MCF 10A (cell line): ENCODE measurements at regions not wholly inside any gene's neighbourhood (a gene's known extent, or its start where the extent isn't known, plus 50 kb on each side); places are given as distances from the start of the nearest gene placed in this dataset.

Source experiments
- BruUV-seq: library from RNA; stranded (reverse); fragments of 400-500 nt; replicated peaks from 2 replicates; lab custom pipeline; 2021; lab: Mats Ljungman, UMichigan
- CTCF ChIA-PET: fragments of 300-600 bp; sonication (Branson Sonifier 250); formaldehyde crosslinking; extraction: SDS; loops from one replicate; lab custom pipeline; 2021; ENCODE audit warnings: antibody characterized with exemption, inconsistent platforms; lab: Yijun Ruan, JAX
- POLR2A ChIA-PET: fragments of 300-600, 350-650 bp; sonication (Branson Sonifier 250); formaldehyde crosslinking; extraction: SDS; loops from one replicate; lab custom pipeline; 2020; ENCODE audit warnings: antibody characterized with exemption, inconsistent platforms; lab: Yijun Ruan, JAX
- DNase-seq: peaks from one replicate; pipeline ENCODE4 v3.0.0-alpha.2; 2018; ENCODE audit not compliant: unreplicated experiment
- H3K27ac Mint-ChIP-seq: one replicate; pipeline ENCODE4 v1.8.0; 2022; ENCODE audit warnings: mild to moderate bottlenecking, low read depth, mixed read lengths; ENCODE audit not compliant: unreplicated experiment
- H3K27me3 Mint-ChIP-seq: one replicate; pipeline ENCODE4 v1.8.0; 2022; ENCODE audit warnings: mixed read lengths; ENCODE audit not compliant: insufficient read depth, unreplicated experiment
- H3K36me3 Mint-ChIP-seq: one replicate; pipeline ENCODE4 v1.8.0; 2022; ENCODE audit warnings: mild to moderate bottlenecking, moderate library complexity, mixed read lengths; ENCODE audit not compliant: insufficient read depth, unreplicated experiment
- H3K4me1 Mint-ChIP-seq: one replicate; pipeline ENCODE4 v1.8.0; 2022; ENCODE audit warnings: mixed read lengths; ENCODE audit not compliant: insufficient read depth, unreplicated experiment
- H3K4me3 Mint-ChIP-seq: one replicate; pipeline ENCODE4 v1.8.0; 2022; ENCODE audit warnings: mild to moderate bottlenecking, moderate library complexity, mixed read lengths; ENCODE audit not compliant: unreplicated experiment
- H3K9me3 Mint-ChIP-seq: one replicate; pipeline ENCODE4 v1.8.0; 2022; ENCODE audit warnings: mixed read lengths; ENCODE audit not compliant: unreplicated experiment
- intact Hi-C: fragments of 100-400 bp; cut with micrococcal nuclease; formaldehyde crosslinking; loops from 2 replicates; pipeline ENCODE4 v1.14.1; 2022
- TF ChIP-seq, protein P1 (sequence below): fragments of 200-600 bp; IDR thresholded peaks from one replicate; pipeline ENCODE4 v1.8.0; 2022; ENCODE audit warnings: antibody characterized with exemption, mild to moderate bottlenecking; ENCODE audit not compliant: unreplicated experiment

DNA sequence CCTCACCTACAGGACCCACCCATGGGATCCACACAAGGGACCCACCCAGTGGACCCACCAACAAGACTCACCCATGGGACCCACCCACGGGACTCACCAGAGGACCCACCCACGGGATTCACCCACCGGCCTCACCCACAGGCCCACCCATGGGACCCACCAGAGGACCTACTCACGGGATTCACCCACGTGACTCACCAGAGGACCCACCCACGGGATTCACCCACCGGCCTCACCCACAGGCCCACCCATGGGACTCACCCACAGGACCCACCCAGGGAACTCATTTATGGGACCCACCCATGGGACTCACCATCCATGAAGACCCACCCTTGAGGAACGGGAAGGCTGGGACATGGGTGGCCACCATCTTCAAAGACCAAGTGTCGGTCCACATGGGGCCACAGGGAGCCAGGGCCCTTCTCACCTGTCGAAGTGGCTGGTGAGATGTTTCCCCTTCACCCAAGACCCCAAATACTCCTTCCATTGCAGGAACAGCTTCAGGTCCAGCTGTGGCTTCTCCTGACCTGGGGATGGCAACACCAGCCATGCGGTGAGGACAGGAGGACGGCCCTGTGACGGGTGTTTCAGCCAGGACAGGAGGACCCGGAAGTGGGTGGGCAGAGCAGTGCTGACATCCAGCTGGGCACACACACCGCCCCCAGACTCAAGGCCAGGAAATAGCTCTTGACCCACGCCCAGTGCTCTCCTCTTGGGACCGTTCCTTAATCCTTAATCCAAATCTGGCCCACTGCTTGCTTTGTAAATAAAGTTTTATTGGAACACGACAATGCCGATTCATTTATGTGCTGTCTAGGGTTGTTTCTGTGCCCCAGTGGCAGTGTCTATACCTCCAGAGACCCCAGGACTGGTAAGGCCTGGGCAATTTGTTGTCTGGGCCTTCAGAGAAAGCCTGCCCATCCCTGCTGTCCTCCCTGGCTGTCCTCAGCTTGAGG, 1005.1 kb downstream of the BRD1 start:
- DNase-seq: no peak
- ChIA-PET CTCF (no interaction called here), POLR2A (no interaction called here)
- Mint-ChIP-seq H3K4me3 (no peak overlapping the region), H3K27me3 (no peaks in the 10 kb centered on the region), H3K36me3 (no peaks in the 10 kb centered on the region), H3K27ac (no peak overlapping the region), H3K9me3 (peaks cover 31% of the 10 kb centered on the region), H3K4me1 (no peaks in the 10 kb centered on the region)
- TF ChIP-seq, protein P1, sequence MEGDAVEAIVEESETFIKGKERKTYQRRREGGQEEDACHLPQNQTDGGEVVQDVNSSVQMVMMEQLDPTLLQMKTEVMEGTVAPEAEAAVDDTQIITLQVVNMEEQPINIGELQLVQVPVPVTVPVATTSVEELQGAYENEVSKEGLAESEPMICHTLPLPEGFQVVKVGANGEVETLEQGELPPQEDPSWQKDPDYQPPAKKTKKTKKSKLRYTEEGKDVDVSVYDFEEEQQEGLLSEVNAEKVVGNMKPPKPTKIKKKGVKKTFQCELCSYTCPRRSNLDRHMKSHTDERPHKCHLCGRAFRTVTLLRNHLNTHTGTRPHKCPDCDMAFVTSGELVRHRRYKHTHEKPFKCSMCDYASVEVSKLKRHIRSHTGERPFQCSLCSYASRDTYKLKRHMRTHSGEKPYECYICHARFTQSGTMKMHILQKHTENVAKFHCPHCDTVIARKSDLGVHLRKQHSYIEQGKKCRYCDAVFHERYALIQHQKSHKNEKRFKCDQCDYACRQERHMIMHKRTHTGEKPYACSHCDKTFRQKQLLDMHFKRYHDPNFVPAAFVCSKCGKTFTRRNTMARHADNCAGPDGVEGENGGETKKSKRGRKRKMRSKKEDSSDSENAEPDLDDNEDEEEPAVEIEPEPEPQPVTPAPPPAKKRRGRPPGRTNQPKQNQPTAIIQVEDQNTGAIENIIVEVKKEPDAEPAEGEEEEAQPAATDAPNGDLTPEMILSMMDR: no peak
- intact Hi-C loops: no loop called here
- no TSS peak for BruUV-seq

DNA sequence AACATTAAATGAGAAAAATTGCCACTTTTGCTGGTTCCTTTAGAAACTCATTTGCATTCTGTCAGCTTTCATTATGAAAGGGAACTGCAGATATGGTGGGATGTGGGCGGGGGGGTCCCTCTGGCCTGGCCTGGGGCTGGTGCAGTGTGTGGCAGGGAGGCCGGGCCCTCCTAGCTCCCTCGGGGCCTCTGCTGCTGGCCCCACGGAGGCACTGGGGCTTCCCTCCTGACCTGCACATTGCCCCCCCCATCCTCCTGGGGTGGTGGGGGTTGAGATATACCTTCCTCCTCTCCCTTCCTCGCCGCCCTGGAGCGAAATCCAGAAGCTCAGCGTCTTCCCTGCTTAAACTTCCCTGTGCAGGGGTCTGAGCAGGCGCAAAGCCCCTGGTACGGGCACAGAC, 1005.9 kb downstream of the BRD1 start:
- no peaks in the 10 kb centered on the region for H3K27me3 Mint-ChIP-seq
- CTCF ChIA-PET: interaction anchor here (0.6 kb wide), 1 partner anchor 39 kb away, joined by 3 read pairs; no protein-coding TSS in a partner anchor
- no peak overlapping the region for H3K4me3 Mint-ChIP-seq
- H3K27ac Mint-ChIP-seq: no peak overlapping the region
- H3K9me3 Mint-ChIP-seq: peaks cover 39% of the 10 kb centered on the region
- no TSS peak for BruUV-seq
- no peaks in the 10 kb centered on the region for H3K36me3 Mint-ChIP-seq
- DNase-seq: no peak
- TF ChIP-seq, protein P1: no peak
- intact Hi-C loops: no loop called here
- H3K4me1 Mint-ChIP-seq: no peaks in the 10 kb centered on the region
- POLR2A ChIA-PET: no interaction called here

DNA sequence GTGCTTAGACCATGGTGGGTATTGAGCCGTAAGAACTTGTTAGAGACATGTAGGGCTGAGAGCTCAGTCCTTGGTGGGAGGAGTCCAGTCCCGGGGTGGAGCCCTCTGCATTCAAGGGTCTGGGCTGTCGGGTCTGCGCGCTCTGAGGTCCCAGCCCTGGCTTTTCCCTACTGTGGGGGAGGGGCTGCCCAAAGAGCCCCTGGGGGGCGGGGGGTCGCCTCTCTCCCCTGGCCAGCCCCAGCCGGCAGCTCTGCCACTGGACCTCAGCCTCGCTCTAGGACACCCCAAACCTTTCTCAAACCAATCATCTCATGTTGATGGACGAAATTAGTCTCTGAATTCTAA, 1006.4 kb downstream of the BRD1 start:
- H3K9me3 Mint-ChIP-seq: peaks cover 39% of the 10 kb centered on the region
- DNase-seq: no peak
- BruUV-seq: no TSS peak
- H3K27me3 Mint-ChIP-seq: no peaks in the 10 kb centered on the region
- TF ChIP-seq, protein P1: no peak
- no peaks in the 10 kb centered on the region for H3K4me1 Mint-ChIP-seq
- intact Hi-C loops: no loop called here
- POLR2A ChIA-PET: no interaction called here
- H3K36me3 Mint-ChIP-seq: no peaks in the 10 kb centered on the region
- CTCF ChIA-PET: interaction anchor here (0.6 kb wide), 1 partner anchor 40 kb away, joined by 3 read pairs; no protein-coding TSS in a partner anchor
- H3K27ac Mint-ChIP-seq: no peak overlapping the region
- H3K4me3 Mint-ChIP-seq: no peak overlapping the region

DNA sequence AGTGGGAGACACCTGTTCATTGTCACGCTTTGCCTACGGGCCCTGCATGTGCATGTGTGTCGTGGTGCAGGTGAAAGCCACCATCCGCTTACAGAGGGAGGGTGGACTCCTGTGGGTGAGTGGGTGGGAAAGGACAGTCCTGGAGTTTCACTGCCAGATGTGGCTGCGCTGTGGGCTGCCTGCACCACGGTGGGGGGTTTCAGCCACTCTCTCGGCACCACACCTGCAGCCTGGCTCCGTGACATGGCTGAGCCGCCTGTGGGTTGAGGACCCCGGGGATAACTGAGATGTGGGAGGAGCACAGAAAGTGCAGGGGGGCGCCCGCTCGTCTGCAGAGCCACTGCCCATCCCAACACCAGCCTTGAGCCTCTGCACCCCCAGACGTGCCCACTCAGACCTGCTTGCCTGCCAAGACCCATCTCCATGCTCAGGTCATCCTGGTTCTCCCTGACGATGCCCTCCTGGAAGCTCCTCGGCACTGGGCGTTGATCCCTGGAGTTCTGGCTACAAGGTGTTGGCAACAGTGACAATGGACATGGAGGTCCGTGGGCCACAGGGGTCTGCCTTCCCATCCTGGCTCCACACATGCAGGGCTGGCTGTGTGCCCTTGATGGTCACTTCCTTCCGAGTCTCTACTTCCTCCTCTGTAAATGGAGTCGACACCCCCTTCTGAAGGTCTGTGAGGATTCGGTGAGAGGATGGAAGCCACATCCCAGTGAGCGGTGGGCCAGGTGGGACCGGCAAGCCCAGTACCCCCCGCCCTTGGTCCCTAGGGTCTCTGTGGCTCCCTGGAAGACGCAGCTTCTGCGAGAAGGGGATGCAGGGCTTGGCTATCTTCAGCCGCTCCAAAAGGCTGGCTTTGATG, 1007.0 kb downstream of the BRD1 start:
- intact Hi-C loops: no loop called here
- ChIA-PET POLR2A (no interaction called here), CTCF (interaction anchor here (0.6 kb wide), 1 partner anchor 41 kb away, joined by 3 read pairs; no protein-coding TSS in a partner anchor)
- peaks cover 38% of the 10 kb centered on the region for H3K9me3 Mint-ChIP-seq
- no peaks in the 10 kb centered on the region for H3K36me3 Mint-ChIP-seq
- H3K4me1 Mint-ChIP-seq: no peaks in the 10 kb centered on the region
- no TSS peak for BruUV-seq
- H3K27ac Mint-ChIP-seq: no peak overlapping the region
- DNase-seq: no peak
- H3K4me3 Mint-ChIP-seq: no peak overlapping the region
- TF ChIP-seq, protein P1: no peak
- H3K27me3 Mint-ChIP-seq: no peaks in the 10 kb centered on the region
